ENCODE measurements at regions not wholly inside any gene's neighbourhood (a gene's known extent, or its start where the extent isn't known, plus 50 kb on each side); places are given as distances from the start of the nearest gene placed in this dataset.

DNA sequence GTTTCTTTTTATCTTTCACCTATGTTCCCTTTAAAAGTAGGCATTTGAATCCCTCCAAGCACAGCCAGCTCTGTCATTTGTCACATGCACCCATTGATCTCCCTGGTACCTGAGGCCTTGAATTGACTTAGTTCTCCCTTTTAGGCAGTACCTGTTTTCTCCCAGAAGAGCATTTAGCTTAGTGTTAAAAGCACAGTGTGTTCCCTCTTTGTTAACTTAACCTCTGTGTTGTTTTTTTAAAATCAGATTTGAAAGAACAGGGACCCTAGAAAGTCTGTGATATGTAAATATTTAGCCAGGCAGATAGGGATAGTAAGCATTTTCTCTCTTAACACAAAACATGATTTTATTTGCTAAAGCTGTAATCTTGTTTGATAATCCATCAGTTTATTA, 113.8 kb upstream of the SPATA31D4 start:
- TF ChIP-seq POLR2A (IDR thresholded peaks at IDR 0.05), result no peak
- TF ChIP-seq, protein P1, sequence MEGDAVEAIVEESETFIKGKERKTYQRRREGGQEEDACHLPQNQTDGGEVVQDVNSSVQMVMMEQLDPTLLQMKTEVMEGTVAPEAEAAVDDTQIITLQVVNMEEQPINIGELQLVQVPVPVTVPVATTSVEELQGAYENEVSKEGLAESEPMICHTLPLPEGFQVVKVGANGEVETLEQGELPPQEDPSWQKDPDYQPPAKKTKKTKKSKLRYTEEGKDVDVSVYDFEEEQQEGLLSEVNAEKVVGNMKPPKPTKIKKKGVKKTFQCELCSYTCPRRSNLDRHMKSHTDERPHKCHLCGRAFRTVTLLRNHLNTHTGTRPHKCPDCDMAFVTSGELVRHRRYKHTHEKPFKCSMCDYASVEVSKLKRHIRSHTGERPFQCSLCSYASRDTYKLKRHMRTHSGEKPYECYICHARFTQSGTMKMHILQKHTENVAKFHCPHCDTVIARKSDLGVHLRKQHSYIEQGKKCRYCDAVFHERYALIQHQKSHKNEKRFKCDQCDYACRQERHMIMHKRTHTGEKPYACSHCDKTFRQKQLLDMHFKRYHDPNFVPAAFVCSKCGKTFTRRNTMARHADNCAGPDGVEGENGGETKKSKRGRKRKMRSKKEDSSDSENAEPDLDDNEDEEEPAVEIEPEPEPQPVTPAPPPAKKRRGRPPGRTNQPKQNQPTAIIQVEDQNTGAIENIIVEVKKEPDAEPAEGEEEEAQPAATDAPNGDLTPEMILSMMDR (IDR thresholded peaks at IDR 0.05), result no peak
